Fibroblast of lung (primary cell): ENCODE measurements at regions not wholly inside any gene's neighbourhood (a gene's known extent, or its start where the extent isn't known, plus 50 kb on each side); places are given as distances from the start of the nearest gene placed in this dataset.

ENCODE experiments used
- EZH2 ChIP-seq: IDR thresholded peaks from 2 replicates; pipeline ENCODE4 v1.5.1; 2012; ENCODE audit warnings: low read length, control low read depth, mild to moderate bottlenecking; ENCODE audit errors: missing control alignments
- TF ChIP-seq, protein P1 (sequence below), 2 donors: IDR thresholded peaks in 1 of 2; conservative IDR thresholded peaks in 1 of 2; 1 replicate in 1 of 2; 2 replicates in 1 of 2; pipeline ENCODE4 v1.5.1; 2011 to 2012; ENCODE audit warnings: low read length in 2 of 2, control low read depth in 1 of 2, inconsistent platforms in 1 of 2, low read depth in 1 of 2, mild to moderate bottlenecking in 1 of 2

DNA sequence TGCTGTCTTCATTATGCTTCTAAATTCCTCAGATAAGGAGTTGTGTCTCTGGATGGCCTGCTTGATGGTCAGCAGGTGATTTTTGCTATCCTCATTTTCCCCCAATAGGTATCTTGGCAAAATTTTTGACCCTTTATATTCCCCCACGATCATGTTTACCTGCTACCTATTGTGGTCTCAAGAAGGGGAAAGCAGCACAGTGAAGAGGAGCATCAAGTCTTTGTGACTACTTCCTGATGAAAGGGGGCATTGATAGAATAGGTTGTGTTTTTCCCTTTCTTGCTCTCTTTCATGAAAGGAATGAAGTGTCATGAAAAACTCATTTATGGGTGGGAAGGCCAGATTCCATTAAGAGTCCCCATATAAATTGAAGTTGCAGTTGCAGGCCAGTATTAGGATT is 153.8 kb downstream of the KLF8 start:
- TF ChIP-seq, protein P1, sequence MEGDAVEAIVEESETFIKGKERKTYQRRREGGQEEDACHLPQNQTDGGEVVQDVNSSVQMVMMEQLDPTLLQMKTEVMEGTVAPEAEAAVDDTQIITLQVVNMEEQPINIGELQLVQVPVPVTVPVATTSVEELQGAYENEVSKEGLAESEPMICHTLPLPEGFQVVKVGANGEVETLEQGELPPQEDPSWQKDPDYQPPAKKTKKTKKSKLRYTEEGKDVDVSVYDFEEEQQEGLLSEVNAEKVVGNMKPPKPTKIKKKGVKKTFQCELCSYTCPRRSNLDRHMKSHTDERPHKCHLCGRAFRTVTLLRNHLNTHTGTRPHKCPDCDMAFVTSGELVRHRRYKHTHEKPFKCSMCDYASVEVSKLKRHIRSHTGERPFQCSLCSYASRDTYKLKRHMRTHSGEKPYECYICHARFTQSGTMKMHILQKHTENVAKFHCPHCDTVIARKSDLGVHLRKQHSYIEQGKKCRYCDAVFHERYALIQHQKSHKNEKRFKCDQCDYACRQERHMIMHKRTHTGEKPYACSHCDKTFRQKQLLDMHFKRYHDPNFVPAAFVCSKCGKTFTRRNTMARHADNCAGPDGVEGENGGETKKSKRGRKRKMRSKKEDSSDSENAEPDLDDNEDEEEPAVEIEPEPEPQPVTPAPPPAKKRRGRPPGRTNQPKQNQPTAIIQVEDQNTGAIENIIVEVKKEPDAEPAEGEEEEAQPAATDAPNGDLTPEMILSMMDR (conservative IDR thresholded peaks at IDR 0.05 in 1 of 2, IDR thresholded peaks at IDR 0.05 in 1 of 2; ENCODE audit: low read depth in 1 of 2, low read length in 2 of 2): no peak
- no peak for TF ChIP-seq EZH2
